Kidney epithelial cell (primary cell): ENCODE measurements at regions not wholly inside any gene's neighbourhood (a gene's known extent, or its start where the extent isn't known, plus 50 kb on each side); places are given as distances from the start of the nearest gene placed in this dataset.

Experiments used
- DNase-seq: peaks from one replicate; pipeline ENCODE4 v3.0.0-alpha.2; 2010; ENCODE audit warnings: low read depth
- H3K27me3 ChIP-seq: 2 replicates; pipeline ENCODE4 v1.6.0; 2011; ENCODE audit warnings: low read length; ENCODE audit not compliant: control insufficient read depth, insufficient read depth
- H3K36me3 ChIP-seq: 2 replicates; pipeline ENCODE4 v1.5.1; 2011; ENCODE audit warnings: low read length; ENCODE audit not compliant: control insufficient read depth, insufficient read depth
- H3K4me3 ChIP-seq: 2 replicates; pipeline ENCODE4 v1.5.1; 2011; ENCODE audit warnings: low read depth, mild to moderate bottlenecking, control low read depth, low read length
- TF ChIP-seq, protein P1 (sequence below): IDR thresholded peaks from 2 replicates; pipeline ENCODE4 v1.5.1; 2011; ENCODE audit warnings: mild to moderate bottlenecking, moderate library complexity, low read length, control low read depth, inconsistent platforms; ENCODE audit not compliant: insufficient read depth, poor library complexity, severe bottlenecking

DNA sequence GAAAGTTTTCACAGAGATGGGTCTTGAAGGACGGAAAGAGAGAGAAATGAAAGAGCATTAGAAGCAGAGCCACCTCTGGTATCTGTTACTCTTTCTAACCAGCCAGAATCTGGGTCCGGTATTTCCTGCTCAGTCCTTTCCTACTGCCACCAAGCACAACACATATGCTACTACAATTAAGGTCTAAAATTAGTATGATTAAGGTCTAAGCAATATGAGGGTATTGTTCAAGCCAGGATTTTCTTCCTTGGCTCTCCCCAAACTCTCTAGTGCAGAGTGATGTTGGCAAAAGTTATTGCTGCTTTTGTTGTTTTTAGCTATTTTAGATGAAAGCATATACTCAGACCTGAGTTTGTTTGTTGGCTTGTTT, 59.2 kb upstream of the EED start:
- DNase-seq, result no peak
- Histone ChIP-seq H3K4me3 (no peak overlapping the region), H3K36me3 (no peaks in the 10 kb centered on the region), H3K27me3 (no peaks in the 10 kb centered on the region)
- TF ChIP-seq, protein P1, sequence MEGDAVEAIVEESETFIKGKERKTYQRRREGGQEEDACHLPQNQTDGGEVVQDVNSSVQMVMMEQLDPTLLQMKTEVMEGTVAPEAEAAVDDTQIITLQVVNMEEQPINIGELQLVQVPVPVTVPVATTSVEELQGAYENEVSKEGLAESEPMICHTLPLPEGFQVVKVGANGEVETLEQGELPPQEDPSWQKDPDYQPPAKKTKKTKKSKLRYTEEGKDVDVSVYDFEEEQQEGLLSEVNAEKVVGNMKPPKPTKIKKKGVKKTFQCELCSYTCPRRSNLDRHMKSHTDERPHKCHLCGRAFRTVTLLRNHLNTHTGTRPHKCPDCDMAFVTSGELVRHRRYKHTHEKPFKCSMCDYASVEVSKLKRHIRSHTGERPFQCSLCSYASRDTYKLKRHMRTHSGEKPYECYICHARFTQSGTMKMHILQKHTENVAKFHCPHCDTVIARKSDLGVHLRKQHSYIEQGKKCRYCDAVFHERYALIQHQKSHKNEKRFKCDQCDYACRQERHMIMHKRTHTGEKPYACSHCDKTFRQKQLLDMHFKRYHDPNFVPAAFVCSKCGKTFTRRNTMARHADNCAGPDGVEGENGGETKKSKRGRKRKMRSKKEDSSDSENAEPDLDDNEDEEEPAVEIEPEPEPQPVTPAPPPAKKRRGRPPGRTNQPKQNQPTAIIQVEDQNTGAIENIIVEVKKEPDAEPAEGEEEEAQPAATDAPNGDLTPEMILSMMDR, result no peak

DNA sequence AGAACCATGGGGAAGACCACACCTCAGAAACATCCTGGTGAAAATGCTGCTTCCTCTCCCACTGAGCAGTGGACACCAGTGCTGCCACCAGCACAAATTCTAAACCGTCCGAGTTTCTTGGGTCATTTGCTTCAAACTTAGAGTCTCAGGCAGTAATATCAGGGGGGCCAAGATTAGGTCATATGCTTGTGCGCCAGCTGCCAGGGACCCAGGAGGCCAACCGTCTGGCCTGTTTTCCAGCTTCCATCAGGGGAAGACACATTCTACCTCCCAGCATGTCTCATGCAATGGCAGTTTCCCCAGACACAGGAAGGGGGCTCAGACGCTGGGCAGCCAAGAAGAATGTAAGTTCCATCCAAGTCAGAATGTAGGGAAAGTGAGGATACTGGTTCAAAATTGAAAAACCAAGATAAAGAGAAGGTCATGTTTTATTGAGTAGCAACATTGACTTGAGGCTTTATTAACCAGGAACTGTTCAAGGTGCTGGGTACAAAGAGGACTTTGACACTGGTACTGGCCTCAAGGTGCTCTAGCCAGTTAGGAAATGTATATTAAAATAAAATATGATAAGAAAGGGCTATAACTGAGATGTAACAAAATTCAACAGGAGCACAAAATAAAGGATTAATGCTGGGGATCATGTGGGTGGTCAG, 59.7 kb upstream of the EED start:
- TF ChIP-seq, protein P1, result no peak
- Histone ChIP-seq H3K4me3 (no peak overlapping the region), H3K36me3 (no peaks in the 10 kb centered on the region), H3K27me3 (no peaks in the 10 kb centered on the region)
- no peak for DNase-seq

DNA sequence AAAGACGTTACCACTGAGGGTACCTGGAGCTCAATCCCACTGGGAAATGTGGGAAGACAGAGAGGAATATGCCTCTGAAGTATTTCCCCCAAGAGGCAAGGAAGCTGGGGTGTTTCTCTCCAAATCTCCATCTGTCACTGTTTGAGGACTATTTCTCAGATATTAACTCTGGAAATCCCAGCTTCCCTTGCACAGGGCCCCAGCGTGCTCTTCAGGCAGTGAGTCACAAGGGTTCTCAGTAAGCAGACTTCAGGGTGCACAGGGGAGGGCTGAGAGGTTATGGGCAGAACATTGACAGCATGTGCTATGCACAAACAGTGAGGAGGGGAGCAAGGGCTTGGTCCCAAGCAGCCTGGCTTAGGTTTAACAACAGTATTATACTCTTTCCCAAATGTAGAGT, 60.9 kb upstream of the EED start:
- DNase-seq, result no peak

DNA sequence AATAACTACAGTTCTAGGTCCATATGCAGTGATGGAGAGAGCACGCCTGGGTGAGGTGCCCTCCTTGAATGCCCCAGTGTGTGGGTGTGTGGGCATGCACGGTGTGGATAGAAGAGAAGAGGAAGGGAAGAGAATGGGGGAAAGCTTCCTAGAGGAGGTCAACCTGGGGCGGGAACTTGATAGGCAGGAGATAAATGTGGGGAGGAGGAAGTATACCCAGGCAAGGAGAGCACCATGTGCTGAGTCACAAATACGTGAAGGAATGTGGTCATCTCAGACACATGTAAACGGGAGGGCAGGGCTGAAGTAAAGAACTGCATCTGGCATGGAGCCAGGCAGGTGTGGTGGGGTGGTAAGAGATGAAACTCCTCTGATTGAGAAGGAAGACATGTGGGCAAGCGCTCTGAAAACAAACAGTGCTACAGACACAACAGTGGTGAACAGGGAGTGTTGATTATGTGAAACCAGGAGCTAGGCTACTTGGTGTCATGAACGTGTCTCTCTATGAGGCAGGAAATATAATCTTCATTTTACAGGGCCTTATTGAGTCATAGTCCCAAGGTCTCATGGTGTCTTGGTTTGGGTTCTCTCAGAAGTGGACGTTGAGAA, 61.5 kb upstream of the EED start:
- DNase-seq, result no peak

More for the DNA sequence above, 60.9 kb upstream of the EED start:
- TF ChIP-seq, protein P1, result no peak
- Histone ChIP-seq H3K36me3 (no peaks in the 10 kb centered on the region), H3K4me3 (no peak overlapping the region), H3K27me3 (no peaks in the 10 kb centered on the region)

DNA sequence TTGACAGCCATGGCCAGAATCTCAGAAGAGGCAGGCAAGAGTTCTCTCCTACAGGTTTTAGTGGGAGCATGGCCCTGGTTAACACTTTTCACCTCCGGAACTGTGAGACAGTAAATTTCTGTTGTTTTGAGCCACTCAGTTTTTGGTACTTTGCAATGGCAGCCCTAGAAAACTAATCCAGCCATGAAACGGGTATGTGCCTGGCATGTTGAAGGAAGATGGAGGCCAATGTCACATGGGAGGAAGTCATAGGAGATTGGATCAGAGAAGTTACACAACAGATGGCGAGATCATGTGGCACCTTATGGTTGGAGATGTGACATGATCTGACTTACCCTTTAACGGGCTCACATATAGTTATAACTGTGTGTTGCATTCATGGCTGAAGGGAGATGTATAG, 63.2 kb upstream of the EED start:
- TF ChIP-seq, protein P1, result no peak
- no peaks in the 10 kb centered on the region for H3K27me3 ChIP-seq
- no peaks in the 10 kb centered on the region for H3K36me3 ChIP-seq
- DNase-seq, result no peak
- no peak overlapping the region for H3K4me3 ChIP-seq

More for the DNA sequence above, 61.5 kb upstream of the EED start:
- Histone ChIP-seq H3K27me3 (no peaks in the 10 kb centered on the region), H3K36me3 (no peaks in the 10 kb centered on the region), H3K4me3 (no peak overlapping the region)
- TF ChIP-seq, protein P1, result no peak

DNA sequence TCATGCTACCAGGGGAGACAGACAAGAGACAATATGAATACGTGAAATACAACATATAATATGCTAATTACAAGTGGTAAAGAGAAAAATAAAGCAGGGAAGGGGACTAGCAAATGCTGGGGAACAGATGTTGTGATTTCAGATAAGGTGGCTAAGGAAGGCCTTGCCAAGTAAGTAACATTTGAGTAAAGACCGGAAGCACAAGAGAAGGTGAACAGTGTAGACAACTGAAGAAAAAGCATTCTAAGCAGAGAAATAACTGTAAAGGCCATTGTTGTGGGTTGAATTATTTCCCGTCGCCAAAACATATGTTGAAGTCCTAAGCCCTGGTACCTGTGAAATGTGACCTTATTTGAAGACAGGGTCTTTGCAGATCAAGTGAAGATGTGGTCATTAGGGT, 63.7 kb upstream of the EED start:
- no peaks in the 10 kb centered on the region for H3K27me3 ChIP-seq
- H3K4me3 ChIP-seq, result no peak overlapping the region
- DNase-seq, result no peak
- no peaks in the 10 kb centered on the region for H3K36me3 ChIP-seq
- TF ChIP-seq, protein P1, result no peak
